SHP77 (cell line): ENCODE measurements at regions not wholly inside any gene's neighbourhood (a gene's known extent, or its start where the extent isn't known, plus 50 kb on each side); places are given as distances from the start of the nearest gene placed in this dataset.

Experiments used
- DNase-seq, 2 experiments: peaks; one replicate each; lab custom pipeline; 2025; lab: John Stamatoyannopoulos, UW

- DNase-seq = no peak
Observed at GRCh38 chr4:22870847-22871449, 178.2 kb downstream of the GBA3 start.

GRCh38 chr4:22869235-22869634, 176.5 kb downstream of the GBA3 start:
- no peak for DNase-seq
